SHP77 treated with DMSO at 0.1 percent for 48 hours (cell line): ENCODE measurements at regions not wholly inside any gene's neighbourhood (a gene's known extent, or its start where the extent isn't known, plus 50 kb on each side); places are given as distances from the start of the nearest gene placed in this dataset.

Experiments used
- DNase-seq: peaks from one replicate; lab custom pipeline; 2025; lab: John Stamatoyannopoulos, UW

DNA sequence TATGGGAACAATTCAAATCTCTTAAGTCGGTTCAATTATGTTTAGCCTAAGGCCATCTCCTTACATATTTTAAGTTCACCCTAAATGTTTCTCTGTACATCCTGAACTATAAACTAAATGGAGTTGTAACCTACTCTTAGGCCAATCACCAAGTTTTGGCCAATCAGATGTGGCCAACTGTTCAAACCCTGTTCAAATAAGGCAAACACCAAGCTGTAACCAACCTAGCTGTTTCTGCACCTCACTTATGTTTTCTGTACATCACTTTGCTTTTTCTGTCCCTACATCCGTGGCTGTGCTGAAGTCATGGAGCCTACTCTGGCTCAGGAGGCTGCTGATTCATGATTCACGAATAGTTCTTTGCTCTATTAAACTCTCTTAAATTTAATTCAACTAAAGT, 165.3 kb downstream of the GASK1B start:
- no peak for DNase-seq

DNA sequence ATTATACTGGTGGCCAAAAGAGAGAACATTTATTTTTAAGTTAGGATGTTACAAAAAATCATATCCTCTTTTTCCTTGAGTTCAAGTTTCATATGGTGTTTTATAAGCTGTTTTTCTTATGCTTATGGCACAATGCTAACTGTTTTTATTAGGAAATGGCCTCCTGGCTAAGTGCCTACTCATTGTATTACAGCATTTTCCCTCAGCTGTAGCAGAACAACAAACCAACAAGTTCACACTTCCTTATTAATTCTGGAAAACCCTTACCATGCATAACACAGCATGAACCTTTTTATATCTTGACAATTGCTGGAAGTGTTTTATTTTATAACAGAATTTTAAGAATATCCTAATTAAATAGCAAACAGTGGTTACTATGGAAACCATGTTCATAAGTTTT, 165.8 kb downstream of the GASK1B start:
- DNase-seq = no peak

DNA sequence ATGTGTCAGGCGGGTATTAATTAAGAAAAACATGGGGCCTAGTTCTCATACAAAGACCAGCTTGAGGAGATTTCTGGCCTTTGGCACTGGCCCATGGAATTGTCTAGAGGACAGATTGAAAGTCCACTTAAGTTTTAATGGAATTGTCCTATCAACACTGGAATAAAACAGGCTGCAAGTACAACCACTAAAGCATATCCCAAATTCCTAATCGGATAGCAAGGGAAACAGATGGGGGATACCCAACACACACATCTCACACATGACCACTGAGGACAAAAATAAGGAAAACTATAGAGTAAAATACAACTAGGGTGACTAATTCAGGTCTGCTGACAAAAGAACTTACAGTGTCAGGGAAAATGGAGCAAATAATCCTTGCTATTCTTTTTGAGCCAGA, 167.8 kb downstream of the GASK1B start:
- DNase-seq = no peak

DNA sequence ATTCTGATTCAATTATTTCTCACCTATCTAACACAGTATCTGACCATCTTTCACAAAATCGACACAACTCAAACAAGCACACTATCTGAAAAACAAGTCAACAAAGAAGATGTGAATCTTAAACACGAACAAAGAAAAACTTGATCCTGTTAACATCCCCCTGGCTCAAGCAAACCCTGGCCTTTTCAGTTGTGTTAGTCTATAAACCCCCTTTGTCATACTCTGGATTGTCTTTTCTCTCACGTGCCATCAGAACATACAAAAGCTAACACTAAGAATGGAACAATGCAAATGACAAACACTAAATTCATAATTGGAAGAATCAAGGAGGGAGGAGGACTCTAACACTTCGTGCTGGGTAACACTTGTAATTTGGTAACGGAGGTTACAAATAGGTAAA, 168.7 kb downstream of the GASK1B start:
- no peak for DNase-seq

DNA sequence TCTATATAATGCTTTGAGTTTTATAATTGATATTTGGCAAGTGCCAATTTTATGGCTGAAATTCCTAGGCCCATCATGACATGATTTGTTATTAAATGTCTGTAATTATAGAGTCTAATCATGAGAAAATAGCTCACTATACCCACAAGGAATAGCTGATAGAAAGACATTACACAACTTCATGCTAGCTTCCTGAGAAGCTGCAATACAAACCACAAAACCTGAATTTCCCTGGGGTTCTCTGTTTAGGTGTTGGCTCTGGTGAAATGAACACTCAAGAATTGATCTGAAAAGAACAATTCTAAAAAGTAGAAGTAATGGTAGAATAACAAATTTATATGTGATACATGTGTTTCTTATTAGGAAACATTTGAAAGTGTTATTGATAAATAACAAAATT, 169.6 kb downstream of the GASK1B start:
- no peak for DNase-seq

DNA sequence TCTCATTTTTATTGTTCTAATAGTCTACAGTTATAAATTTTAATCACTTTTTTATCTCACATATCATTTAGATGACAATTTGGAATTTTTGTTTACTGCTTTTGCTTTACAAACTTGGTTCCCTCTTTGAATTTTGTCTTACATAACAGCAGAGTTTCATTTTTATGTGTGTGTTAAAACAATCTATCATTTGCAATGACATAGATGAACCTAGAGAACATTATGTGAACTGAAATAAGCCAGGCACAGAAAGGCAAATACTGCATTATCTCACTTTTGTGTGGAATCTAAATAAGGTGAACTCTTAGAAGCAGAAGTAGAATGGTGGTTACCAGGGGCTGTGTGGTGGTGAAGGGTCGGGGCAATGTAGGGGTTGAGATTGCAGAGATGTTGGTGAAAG, 170.7 kb downstream of the GASK1B start:
- no peak for DNase-seq

DNA sequence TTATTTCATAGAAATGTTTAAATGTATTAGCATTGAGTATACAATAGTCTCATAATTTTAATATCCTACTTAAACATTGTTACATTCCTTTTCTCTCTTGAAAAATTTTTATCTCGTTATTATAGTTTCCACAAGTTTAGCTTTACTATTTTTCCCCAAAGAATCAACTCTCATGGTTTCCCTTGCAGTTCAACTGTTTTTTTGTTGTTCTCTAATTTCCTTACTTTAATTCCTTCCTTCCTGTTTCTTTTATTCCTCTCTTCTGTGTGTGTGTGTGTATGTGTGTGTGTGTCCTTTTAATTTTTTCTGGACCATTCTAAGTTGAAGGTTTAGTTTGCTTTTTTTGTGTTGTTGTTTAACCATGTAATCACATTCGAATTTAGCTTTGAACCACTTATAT, 171.1 kb downstream of the GASK1B start:
- no peak for DNase-seq

DNA sequence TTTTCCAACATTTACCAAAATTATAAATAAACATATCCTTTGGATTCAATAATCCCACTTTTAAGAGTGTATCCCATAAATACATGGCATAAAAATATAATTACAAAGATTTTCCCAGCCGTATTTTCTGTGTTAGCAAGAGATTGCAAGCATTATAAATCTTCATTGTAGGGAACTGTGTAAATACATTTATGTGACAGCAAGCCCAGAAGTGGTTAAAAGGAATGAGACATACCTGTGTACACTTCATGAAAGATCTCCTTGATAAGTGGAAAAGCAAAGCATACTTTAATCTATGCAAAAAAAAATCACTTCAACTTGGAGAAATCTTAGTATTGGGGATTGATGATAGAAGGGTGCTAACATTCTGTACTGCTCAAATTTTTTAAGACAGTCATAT, 173.1 kb downstream of the GASK1B start:
- no peak for DNase-seq

DNA sequence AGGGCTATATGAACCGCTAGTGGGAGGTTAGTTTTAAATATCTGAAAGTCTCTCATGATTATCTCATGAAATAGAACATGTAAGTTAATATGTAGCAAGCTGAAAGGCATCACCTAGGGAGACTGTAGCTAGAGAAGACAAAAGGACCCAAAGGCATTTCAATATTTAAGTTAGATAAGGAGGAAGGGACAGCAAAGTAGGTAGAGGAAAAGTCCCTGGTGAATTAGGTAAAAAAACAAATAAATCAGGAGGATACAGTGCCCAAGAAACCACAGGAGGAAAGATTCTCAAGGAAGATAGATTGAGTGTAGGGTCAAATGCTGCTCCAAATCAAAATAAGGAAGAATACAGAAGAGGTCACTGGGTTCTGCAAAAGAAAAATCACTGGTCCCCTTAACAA, 175.5 kb downstream of the GASK1B start:
- DNase-seq = no peak

DNA sequence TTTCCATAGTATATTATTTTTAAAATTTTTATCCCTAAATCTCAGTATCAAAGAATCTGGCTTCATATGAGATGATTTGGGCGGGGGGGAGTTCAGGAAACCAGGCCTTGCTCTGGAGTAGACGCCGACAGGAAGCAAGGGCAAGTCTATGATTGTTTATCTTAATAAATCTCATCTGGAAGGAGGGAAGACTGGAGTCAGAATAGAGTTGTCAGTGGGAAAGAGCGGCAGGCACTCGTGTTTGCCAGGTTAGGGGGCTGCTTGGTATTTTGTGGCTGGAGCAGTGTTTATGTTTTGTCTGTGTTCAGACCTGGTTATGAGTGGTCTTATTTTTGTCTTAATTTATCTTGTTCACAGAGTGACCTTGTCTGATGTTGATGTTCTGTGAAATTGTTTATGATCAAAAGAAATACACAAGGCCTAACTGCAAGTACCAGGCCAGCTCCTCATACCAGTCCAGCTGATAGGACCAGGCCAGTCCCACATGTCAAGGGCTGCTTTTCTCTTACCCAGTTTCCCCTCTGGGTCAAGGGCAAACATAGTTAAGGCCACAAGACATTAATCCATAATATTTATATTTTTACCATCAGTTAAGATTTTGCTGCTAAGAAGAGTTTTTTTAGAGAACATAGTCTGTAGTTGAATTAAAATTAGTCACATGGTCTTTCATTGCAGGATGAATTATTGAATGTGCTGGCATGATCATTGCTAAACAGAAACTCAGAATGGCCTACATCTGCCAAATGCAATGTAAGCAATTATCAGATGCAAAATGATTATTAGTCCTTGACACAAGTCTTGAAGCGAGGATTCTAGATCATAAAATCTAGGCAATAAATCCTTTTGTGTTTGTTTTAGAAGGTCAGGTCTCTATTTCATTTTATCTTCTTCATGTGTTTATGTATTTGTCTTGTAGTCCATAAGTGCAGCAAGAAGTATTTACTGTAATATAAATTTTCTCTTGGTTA, 176.5 kb downstream of the GASK1B start:
- DNase-seq = no peak

DNA sequence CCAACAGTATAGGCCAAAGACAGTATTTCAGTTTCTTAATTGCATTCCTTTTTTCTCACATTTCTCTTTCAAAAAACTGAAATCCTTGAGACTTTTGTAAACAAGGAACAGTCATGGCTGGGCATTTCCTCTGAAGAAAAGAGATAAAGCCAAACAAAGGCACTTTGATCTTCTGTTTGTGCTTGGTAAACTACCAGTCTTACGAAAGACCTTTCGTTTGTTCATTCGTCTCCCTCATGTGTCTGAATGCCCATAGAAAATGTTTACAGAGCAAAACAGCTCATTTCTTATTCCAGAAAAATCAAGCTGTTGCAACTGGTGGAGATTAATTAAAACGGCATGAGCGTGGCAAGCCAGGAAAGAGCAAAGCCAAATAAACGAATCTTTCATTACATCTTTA, 178.0 kb downstream of the GASK1B start:
- no peak for DNase-seq

DNA sequence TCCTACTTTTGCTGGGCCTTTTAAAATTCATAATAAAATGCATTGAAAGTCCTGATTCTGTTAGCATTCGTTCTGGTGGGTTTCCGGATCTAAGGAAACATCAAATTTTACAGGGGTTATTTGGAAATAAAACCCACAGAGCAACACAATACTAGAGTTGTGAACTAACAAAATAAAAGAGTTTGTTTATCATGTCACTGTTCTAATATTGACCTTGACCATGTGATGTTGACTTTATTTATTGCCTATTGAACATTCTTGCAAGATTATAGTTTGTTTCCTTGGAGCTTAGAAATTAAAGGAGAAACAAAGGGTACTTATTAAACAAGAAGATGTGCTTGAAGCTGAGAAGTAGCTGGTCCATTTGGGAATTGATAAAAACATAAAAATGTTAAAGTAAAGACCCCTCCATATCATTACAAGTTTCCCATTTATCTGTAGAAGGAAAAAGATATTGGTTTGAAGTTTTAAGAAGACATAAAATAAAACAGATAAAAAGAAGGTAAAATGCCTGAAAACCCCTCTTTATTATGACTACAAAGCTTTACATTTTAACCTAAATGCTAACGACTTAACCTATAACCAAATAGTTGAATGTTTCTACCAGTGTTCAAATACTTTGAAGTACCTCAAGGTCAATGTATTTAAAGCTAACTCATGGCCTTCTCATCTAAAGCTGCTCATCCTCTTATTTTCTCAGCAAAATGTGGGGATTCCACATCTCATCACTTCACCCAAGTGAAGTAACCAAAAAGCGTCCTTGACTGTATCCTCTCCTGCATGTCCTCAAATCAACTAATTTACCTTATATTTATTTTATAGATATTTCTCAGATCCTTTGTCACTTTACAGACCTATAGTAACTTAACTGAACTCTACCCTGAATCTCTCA, 179.6 kb downstream of the GASK1B start:
- no peak for DNase-seq

DNA sequence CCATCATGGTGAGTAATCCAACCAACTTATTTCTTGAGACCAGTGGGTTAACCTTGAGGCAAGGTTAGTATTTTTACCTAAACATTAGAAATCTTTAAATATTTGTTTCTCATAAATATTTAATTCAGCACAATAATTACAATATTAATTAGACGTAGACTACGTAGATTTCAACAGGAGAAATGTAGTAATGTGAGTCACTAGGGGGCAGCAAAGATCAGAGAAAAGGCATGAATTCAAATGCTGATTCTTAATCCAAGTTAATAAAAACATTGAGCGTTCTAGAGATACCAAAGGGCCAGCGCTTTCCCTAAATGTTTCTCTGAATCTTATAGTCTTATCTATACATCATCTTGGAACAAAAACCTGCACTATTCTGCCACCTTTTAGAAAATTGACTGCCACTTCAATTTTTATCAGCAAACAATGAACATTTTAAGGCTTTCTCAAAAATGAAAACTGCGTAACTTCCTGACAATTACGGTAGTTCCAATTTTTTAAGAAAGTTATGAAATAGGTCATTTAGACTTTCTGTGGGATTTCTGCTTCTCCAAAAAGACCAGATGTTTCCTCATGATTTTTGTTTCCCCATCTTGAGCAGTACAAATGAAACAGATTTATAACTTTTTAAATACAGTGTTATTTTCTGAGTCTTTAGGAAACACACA, 180.7 kb downstream of the GASK1B start:
- peak; percentile 2 for DNase-seq

DNA sequence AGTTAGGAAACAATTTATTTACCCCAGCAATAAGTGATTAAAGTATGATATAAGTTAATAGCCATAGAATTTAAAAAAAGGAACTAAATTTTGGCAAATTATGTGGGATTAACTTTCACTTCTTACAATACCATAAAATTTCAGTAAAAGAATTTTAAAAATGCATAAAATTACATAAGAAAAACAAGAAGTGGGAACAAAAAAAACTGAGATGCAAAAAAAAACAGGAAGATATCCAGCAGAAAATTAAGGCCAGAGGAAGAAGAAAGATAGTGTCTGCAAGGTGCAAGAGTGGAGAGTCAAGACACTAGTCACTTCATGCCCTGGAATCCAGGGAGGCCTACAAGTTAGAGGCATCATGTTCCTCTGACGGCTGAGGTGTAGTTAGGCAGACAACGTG, 184.2 kb downstream of the GASK1B start:
- no peak for DNase-seq

DNA sequence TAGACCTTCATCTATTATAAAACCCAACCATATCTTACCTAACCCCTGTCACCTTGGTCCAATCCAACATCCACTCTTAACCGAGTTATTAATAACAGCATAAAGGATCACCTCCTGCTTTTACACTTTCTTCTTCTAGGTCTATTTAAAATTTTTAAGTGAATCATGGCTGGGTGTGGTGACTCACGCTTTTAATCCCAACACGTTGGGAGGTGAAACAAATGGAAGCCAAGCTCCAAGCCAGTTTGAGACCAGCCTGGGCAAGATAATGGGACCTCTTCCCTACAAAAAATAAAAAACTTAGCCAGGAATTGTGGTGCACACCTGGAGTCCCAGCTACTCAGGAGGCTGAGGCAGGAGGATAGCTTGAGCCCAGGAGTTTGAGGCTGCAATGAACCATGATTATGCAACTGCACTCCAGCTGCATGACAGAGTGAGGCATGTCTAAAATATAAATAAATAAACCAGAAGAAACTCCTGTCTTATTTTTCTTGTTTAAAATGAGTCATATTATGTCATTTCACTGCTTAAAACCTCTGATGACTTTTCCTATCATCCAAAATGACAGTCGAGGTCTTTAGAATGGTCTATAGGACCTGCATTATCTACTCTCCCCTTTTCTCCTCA, 188.4 kb downstream of the GASK1B start:
- DNase-seq = no peak

DNA sequence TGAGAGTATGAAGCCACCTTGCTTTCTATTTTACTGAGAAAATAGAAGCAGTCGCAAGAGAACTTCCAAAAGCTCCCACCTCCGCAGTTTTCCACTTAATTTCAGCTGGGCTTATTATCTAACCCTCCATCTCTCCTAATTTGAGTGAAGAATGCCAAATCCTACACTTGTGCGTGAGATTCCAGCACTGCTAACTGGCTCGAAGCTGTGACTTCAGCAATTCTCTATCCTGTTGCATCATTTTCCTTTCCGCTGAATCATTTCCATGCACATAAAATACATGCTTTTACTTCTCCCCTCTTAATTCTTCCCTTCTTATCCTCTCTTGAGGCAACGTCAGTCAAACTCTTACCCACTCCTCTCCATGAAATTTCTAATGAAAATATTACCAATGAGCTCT, 189.5 kb downstream of the GASK1B start:
- DNase-seq = no peak

DNA sequence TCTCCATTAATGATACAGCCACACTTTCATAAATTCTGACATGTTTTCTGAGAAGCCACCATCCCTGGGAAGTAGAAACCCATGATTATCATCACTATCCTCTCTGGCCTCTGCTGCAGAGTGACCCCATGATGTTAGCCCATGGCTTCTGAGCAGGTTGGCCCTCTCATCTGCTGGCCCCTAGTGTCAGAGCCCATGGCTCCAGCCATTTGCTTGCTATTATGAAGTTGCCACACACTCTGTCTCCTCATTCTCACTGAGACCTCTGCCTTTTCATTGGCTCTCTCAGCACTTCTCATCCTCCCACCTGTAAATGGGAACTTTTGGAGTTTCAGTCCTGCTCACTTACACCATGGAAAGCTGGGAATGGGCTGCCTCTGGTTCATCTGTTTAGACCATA, 192.7 kb downstream of the GASK1B start:
- DNase-seq = no peak

DNA sequence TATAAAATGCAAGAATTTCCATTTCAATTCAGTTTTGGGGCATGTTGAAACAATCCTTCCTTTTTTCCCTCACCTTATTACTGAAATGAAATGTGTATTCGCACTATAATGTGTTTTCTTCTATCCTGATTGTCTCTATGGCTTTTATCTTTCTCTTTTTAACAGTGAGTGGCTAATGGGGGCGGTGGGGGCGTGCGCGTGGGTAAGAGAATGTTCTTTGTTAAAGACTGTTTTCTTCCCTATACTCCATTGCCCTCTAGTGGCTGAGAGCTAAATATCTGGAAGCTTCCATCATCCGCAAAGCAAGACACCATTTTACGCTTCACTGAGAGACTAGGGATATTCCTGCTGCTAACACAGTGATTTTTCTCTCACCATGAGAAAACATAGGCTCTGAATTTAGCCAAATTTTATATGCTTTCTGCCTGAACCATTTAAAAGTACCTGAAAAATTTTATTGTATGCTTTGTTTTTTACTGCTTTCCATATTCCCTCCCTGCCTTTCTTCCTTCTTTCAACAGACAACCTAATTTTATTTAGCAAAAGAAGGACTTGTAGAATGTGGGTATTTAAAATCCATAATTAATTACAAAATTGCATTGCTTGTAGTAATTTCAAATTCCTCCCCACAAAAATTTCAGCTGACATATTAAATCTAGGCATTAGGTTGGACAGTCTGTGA, 194.0 kb downstream of the GASK1B start:
- peak; percentile 38 for DNase-seq

DNA sequence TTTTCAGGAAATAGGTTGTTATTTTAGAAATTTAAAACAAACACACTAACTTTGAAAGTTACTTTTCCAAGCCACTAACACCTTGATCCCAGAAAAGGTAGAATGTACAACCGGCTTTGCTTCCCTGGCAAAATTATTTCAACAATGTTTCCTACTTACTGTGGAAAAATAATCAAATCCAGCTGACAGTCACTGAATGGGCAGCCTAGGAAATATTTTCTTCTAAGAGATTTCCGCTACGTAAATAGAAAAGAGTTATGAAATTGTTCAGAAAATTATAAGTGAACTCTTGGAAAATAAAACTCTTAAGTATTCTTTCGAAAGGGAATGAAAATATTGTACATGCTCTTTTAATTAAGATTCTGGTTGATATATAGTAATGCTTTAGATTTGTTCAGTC, 195.7 kb downstream of the GASK1B start:
- no peak for DNase-seq

DNA sequence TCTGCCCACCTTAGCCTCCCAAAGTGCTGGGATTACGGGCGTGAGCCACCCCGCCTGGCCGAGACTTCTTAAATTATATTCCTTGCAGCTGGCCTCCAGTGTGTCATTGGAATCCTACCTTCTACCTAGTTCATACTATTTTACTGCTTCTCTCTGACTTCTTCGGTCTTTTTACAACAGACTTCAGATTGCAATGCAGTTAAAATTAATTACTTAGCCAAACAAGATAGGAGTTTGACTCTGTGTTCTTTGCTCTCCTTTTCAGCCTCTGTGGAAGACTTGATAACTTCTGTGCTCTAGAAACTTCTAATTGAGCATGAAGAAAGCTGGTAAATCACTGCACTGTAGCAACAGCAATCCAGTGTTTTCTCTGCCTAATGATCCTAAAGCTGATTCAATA, 199.5 kb downstream of the GASK1B start:
- no peak for DNase-seq

DNA sequence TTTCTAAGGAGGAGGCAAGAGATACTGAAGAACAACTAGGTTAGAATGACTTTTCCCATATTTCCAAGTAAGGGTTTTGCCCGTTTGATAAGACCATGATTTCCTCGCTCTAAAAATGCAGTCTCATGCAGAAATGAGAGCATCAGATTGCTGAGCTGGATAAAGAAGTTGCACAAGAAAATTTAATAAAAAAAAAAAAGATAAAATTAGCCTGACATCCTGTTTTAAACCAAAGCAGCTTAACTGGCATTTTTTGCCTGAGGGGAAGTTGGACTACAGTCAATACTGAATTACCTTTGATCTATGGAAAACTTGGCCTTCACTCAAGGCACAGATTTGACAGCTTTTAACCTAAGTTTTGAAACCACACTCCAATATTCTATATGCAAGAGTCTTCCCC, 208.4 kb downstream of the GASK1B start:
- DNase-seq = no peak
